IPS-NIHi7 (cell line): ENCODE measurements at regions not wholly inside any gene's neighbourhood (a gene's known extent, or its start where the extent isn't known, plus 50 kb on each side); places are given as distances from the start of the nearest gene placed in this dataset.

ENCODE experiments used
- DNase-seq: peaks from one replicate; pipeline ENCODE4 v3.0.0; 2012; ENCODE audit warnings: mixed read lengths; ENCODE audit errors: extremely low spot score

DNA sequence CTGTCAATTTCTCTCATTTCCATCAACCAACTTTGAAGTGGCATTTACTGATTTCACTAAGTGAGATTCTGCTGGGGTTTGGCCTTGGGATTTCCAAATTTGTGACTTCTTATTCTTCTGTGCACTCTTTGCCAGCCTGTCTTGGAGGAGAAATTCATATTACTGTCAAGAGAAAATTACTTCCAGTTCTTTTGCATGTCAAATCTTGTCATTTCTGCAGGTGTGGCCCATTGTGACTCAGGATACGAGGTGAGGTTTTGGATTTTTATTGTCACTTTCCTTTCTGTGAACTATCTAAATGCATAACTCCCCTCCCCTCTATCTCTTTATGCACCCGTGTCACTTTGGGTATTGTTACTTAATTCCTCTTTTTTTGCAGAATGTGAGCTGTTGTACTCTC lies 102.6 kb upstream of the GUCY1A1 start:
- DNase-seq = no peak

DNA sequence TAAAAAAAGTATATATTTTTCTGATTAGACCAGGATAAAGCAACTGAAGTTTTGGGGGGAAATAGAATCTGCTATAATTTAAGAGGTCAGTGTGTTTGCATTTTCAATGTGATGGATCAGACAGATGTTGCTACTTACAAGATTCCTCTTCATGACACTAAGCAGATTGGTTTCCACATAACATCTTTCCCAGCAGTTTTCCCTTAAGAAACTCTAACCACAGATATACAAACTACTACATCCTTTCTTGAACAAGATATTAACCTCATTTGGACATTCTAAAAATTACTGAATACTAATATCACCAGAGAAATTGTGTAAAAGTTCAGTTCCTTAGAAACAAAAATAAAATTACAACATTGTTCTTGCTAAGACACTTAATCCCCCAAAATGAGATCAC lies 106.7 kb upstream of the GUCY1A1 start:
- no peak for DNase-seq

DNA sequence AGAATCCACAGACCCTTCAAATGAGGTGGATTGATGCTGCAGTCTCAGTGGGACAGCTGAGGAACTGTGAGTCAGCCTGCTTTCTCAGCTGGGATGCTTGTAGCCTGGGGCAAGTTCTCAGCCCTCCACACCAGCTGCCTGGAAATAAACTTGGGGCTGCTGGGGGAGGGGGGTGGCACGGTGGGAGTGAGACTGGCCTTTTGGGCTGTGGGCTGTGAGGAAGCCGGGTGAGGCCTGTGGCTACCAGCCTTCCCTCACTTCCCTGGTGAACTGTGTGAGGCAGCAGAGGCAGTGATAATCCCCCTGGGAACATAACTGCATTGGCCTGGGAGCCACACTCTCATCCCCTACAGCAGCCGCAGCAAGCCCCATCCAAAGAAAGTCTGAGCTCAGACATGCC lies 114.5 kb upstream of the GUCY1A1 start:
- no peak for DNase-seq

DNA sequence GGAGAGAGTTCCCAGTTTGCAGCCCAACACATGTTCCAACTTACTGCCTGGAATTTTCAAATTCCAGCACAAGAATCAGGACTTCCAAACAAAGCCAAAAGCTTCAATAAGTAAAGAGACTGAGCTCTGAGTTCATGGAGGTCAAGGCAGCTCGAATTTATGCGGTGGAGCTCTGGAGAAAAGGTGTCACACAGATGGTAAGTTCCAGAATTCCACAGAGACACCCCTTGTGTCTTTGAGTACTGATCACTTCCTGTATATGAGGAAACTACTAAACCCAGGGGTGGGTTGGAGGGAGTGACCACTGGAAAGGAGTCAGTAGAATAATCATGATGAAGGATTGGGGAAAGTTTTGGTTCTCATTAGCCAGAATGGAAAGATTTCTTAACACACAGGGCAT lies 118.5 kb upstream of the GUCY1A1 start:
- no peak for DNase-seq

DNA sequence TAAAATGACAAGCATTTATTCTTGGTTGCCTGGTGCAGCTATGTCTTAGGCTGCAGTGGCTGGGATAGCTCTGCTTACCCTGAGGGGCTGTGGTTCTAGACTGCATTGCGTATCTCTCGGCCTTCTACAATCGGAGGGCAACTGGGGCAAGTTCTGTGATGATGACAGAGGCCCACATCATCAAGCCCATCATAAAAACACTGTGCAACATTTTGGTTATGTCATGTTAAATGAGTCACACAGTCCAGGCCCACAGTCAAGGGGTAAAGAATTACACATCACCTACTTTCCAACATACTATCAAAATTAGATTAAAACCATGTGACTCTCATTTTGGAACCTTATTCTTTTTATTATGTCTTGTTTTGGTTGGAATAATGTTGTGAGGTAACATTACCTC lies 120.2 kb upstream of the GUCY1A1 start:
- no peak for DNase-seq

DNA sequence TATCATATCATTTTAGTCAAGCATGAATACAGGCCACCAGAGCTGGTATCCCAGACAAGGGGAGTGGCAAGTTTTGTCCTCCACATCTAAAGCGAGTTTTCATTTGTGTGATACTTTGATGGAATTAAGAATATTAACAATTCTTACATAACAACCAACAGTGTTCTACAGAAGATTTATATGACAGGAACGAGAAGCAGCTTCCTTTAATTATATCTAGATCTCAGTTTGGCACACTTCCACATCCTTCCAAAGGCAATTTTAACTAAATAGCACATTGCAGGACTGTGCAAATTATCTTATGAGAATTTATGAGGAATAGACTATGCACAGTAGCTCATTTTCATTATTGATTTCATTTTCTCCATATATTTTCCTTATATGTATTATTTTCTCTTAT lies 121.2 kb upstream of the GUCY1A1 start:
- DNase-seq = no peak

DNA sequence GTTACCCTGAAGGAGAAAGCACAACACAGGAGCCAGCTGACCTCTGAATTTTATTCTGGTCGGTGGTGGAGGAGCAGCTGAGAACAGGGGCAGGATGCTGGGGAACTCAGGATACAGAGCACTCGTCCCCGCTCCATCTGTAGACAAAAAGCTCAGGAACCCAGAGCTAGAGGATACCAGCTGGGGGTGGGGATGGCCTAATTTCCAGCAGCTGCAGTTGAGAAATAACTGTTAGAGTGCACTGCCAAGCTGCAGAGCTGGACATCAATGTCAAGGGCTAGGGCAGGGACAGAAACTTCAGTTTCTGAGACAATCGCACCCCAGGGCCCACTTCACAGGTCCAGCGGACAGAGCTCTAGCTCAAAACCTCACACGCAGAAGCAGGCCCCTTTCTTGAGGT lies 122.1 kb upstream of the GUCY1A1 start:
- no peak for DNase-seq

DNA sequence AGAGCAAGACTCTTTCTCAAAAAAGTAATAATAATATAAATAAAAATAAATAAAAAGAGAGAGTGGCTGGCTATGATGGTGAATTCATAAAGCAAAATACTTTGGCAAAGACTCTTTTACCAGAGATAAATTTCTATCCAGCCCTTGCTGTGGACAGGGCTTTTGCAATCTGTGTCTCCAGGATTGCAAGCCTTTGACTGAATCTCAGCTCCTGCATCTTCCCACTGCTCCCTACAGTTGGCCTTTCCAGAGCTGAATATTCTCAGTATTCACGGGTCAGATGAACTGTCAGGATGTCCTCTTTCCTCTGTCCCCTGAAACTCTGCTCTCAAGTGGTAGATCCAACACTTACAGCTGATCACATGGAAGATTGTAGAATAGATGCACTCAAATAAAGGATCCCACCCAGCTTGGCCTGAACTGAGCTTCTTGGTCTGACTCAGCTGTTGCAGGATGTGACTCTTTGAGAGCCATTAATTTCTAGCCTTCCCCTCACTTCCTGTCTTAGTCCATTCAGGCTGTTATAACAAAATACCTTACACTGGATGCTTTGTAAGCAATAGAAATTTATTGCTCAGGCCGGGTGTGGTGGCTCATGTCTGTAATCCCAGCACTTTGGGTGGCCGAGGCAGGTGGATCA lies 123.4 kb upstream of the GUCY1A1 start:
- no peak for DNase-seq

DNA sequence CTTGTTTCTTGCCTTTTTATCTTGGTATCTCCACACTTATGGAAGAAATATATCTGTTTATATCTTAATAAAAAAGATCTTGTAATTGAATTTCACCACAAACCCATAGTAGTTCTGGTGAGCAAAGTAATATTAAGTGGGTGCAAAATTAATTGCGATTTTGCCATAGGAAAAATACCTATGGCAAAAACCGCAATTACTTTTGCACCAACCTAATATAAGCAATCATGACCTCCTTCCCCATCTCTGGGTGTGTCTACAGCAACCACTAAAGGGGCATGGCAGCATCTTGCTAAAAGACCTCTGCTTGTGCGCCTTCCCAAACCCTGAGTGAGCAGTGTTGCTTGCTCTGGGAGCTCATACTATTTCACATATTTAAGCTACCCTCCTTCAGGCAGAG lies 124.2 kb upstream of the GUCY1A1 start:
- no peak for DNase-seq

DNA sequence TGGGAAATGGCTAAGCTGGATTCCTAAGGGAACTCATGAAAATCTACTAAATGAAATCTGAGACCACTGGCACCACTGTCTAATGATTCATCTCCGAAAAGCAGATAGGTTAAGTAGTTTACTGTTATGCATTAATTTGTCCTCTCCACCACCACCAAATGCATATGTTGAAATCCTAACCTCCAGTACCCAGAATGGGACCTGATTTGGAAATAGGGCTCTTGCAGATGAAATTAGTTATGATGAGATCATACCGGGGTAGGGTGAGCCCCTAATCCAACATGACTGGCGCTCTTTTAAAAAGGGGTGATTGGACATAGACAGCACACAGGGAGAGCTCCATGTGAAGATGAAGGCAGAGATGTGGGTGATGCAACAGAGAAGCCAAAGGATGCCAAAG lies 124.9 kb upstream of the GUCY1A1 start:
- no peak for DNase-seq

DNA sequence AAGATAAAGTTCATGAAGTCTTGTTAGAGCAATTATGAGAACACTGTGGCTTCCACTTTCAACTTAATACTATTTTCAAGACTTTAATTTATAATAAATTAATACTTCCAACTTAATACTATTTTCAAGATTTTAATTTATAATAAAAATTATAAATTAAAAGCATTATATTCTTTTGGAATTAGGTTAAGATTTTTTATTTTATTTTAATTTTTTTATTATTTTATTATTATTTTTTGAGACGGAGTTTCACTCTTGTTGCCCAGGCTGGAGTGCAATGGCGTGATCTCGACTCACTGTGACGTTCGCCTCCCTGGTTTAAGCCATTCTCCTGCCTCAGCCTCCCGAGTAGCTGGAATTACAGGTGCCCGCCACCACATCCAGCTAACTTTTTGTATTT lies 126.0 kb upstream of the GUCY1A1 start:
- DNase-seq = no peak

DNA sequence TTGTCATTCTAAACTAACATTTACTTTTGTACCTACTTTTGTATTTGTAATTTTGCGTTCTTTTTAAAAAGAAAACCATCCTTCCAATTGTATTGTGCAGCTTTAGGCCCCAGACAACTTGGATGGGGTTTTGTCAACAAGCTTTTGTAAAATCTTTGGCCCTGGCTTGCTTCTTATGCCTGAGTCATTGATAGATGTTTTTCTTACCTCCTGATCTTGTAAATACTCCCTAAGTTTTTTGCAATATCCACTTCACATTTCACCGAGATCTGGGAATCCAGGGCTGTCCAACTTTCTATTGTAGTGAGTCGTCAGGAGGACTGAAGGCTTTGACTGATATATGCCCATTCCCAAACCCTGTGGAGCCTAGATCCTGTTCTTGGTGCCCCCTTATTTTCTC lies 126.9 kb upstream of the GUCY1A1 start:
- no peak for DNase-seq

DNA sequence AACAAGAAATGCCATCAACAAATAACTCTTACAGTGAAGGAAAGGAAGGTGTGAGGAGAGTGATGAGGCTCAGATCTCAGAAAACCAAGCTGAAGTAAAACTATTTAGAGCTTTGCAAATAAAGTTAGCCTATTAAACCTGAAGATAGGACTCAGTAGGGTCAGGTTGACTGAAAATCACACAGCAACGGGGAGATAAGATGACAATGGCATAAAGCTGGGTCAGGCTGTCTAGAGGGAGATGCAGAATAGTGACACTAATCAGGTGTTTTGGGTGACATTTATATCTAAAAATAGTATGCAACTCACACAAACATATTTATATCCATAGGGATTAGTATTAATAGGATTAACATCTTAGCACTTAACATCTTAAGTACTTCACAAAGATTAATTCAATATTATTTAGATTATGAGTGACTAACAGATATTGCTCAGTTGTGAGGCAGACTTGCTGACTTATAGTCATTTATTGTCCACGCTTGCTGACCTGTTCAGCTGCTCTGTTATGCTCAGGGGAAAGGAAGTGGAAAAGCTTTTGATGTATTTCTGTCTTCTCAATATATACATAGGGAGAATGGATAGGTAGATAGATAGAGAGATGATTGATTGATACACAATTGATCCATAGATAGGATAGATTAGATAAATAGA lies 130.7 kb upstream of the GUCY1A1 start:
- no peak for DNase-seq

DNA sequence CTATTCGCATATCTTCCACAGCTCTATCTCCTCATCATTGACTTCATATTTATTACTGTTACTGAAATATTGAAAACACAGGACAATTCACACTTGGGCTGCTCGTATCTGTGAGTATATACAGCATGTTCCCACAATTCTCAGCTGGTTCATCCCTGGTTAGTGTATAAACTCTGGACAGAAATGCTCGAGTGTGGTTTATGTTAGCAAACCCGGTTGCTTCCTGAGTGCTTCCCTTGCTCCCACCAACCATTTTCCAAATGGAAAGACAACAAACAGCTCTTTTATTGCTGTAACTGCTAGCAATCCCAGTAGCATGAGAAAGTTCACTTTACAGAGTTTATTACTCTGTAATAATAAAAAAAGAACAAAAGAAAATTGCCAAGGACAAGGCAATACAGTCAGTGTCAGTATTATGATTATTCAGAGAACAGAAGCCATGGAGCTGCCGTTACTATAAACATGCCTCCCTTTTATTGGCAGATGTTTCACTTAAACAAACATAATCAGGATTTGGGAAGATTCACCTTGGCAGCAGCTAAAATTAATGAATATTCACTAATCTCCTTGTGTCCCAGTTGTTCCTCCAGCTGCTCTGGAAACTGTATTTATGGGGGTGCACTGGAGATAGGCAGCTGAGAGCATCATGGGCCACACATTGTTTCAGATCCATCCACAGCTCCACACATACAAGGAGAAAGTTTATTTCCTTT lies 134.1 kb upstream of the GUCY1A1 start:
- DNase-seq = no peak

DNA sequence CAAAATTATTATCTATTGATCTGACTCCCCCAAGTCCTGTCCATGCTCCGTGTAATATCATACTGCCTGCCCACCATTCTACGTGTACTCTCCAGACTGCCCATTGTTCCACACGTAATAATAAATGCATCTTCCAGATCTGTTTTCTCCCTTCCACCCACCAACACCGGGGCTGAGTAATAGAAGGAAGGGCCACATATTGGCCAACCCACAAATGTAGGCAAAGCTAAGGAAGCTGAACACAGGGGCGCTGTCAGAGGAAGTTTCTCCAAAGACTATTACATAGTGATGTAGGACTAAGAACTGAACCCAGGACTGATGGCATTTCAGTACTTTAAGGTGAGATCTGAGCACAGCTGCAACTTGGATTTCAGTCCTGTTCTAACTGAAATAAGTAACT lies 135.8 kb upstream of the GUCY1A1 start:
- no peak for DNase-seq

DNA sequence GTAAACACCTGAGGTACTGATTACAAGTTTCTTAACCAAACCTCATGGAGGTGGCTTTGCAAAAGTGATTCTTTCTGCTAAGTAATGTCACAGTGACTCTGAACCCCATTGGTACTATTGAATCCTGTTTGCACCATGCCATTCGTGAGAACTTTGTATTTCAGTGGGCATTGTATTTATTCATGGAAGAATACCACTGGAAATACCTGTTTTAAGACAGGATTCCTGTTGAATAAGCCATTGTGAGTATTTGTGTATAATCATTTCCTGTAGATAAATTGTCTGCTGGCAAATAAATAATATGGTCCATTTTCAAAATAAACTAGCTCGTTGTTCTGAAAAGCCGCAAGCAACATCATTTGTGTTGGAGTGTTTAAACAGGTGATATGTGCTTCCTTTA lies 136.4 kb upstream of the GUCY1A1 start:
- DNase-seq = no peak

DNA sequence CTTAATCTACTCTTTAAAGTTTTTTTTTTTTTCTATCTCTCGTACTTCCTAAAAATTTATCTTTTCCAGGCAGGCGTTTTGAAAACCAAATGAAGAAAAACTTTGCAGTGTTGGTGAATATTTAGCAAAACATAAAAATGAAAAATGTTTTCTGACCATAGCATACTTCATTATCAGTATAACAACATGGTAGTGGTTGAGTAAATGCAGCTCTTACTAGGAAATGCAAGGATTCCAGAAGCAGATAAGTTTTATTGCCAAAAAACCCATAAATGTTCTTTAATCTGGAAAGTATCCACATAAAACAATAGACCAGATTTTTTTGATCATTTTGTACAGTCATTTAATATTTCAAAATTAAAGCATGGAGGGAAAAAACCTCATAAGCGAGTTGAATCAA lies 136.9 kb upstream of the GUCY1A1 start:
- no peak for DNase-seq

DNA sequence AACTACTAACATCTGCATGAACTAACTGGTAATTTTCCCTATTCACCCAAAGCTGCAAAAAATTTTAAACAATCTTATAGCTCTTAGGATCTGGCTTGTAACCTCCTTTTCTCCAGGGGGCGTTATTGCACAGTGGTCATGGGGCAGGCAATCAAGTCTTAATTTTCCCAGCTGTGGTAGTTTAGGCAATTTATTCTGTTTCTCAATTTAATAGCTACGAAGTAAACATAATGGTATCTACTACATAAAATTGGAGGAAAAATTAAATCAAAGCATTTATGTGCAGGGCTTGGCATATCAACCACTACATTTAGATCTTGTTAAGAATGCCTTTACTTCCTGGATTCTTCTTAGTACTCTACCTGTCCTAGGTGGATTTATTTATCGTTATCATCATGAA lies 137.4 kb upstream of the GUCY1A1 start:
- DNase-seq = peak; percentile 44

DNA sequence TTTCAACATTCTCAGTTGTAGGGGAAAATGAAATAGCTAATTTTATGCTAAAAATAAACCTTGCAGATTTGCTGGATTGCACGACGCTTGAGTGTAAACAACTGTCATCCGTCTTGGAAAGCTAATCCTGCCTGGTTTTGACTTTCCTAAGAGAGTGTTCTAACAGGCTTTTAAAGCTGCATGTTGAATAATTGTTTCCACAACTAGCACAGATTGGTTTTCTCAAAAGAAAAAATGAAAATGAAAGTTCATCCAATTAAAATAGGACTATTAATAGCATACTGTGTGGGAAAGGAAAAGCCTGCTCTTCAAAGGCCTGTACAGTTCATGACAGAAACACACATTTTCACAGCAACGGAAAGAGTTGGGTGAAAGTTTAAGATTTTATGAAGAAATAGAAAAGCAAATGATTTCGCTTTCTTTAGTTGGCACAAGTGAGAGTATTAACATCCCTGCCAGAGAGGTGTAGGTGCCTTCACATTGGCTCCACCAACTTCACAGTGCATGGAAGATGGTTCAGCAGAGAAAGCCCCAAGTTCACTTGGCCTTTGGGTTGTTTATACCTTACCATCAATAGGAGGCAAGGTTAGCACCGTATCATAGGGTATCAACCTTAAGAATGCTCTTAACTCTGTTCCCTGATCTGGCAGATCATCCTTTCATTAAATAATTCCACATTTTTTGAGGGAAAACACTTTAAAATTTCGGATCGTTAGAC lies 140.0 kb upstream of the GUCY1A1 start:
- no peak for DNase-seq

DNA sequence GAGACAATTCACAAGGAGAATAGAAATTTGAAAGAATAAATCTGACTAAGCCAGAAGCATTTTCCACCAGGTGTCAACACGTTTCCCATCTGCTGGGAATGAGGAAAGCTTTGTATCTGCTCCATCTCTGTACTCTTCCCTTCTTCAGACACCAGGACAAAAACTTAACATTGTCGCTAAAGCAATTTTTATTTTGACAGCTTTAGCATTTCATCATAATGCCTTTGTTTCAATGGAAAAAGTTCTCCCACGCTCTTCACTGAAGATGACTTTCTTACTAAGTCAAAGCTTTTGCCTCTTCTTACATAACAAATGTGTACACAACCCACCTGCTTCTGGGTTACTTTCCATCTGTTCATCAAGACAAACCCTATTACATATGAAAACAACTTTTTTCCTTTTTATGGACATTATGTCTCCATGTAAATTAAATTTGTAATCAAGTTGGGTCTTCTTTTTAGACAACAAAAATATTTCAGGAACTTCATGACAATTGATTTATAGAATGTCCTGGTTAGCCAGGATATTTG lies 141.7 kb upstream of the GUCY1A1 start:
- no peak for DNase-seq

DNA sequence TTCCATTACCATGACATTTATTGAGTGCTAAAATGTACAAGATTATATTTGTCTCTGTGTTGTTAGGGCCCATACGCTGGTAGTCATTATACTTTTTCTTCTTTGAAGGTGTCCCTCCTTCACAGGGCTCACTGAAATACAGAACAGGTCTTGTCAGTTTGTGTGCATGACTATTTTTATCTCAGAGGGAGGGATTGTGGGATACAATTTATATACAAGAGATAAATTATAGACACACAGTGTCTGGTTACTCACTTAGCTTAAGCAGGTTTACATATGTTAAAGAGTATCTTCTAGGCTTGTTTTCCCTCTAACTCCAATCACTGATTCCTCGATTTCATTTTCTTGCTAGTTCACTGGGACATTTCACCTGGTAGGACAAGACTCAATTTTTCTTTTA lies 143.3 kb upstream of the GUCY1A1 start:
- no peak for DNase-seq

DNA sequence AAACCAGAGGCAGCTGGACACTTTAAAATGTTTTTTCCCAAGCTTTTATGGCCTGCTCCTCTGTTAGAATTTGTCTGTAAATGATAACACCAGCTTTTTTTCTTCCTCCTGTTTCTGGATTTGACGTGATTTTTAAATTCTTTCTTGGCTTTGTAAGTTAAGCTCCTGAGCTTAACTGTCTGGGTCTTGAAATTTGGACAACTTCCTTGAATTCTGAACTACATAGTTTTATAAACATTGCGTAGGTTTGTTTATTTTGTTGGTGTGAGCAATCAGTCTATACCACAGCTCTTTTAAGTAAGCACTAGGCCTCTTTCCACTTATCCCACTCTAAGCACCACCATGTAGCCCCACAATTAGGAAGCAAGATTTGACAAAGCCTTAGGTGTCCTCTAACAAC lies 144.4 kb upstream of the GUCY1A1 start:
- DNase-seq = no peak

DNA sequence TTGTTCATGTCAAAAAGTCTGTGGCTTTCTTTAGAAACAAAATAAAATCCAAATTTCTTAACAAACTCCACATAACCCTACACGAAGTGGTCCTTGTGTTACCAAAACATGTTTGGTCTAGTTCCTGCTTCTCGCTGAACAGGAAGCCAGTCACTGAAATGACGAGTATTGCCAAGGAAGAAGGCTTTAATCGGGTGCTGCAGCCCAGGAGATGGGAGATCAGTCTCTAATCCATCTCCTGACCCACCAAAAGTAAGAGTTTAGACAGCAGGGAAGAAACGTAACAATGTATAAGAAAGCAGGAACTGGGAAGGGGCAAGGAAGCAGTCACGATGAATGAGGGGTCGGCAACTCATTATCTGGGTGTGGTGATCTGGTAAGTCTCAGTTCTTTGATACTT lies 144.6 kb upstream of the MAP9 start:
- no peak for DNase-seq
